ENCODE measurements at regions not wholly inside any gene's neighbourhood (a gene's known extent, or its start where the extent isn't known, plus 50 kb on each side); places are given as distances from the start of the nearest gene placed in this dataset.

DNA sequence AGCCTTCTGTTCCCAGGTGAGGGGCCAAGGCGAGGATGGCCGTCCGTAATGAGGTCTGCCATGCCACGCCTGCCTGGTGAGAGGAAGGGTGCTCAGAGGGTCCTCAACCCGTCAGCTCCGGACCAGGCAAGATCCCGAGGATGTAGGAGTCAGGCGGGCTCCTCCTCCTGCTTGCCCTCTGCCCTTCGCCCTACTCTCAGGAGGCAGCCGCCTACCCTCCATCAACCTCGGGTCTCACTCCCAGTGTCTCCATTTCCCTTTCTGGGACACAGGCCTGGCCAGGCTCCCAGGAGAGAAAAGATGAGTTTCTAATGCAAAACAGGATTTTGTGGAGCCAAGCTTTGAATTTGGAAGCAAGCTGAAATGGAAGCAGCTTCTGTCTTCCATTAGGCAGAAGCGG lies 184.0 kb downstream of the PTPN20 start:
- Histone ChIP-seq H3K4me3 (ENCODE audit: low read length, poor library complexity, severe bottlenecking) (no peak overlapping the region), H3K9me3 (ENCODE audit: insufficient read depth, low read depth, low read length) (no peaks in the 10 kb centered on the region), H2AFZ (ENCODE audit: low read length) (no peak overlapping the region), H3K4me2 (ENCODE audit: low read depth, low read length, poor library complexity, severe bottlenecking) (no peak overlapping the region), H4K20me1 (ENCODE audit: insufficient read depth, low read length, poor library complexity, severe bottlenecking) (no peaks in the 10 kb centered on the region), H3K36me3 (ENCODE audit: insufficient read depth, low read length) (no peaks in the 10 kb centered on the region), H3K4me1 (ENCODE audit: insufficient read depth, low read length, poor library complexity, severe bottlenecking) (peaks cover 14% of the 10 kb centered on the region), H3K79me2 (ENCODE audit: insufficient read depth, low read length) (no peaks in the 10 kb centered on the region), H3F3A (ENCODE audit: low read depth) (no peaks in the 10 kb centered on the region), H3K9ac (ENCODE audit: low read depth, low read length, poor library complexity, severe bottlenecking) (no peak overlapping the region), H3K27me3 (ENCODE audit: insufficient read depth, low read length, poor library complexity, severe bottlenecking) (no peaks in the 10 kb centered on the region), H3K9me2 (replicated peaks; ENCODE audit: low read depth, low read length) (no peaks in the 10 kb centered on the region)
- no peak for TF ChIP-seq EZH2phosphoT487 (IDR thresholded peaks at IDR 0.05; ENCODE audit: borderline replicate concordance)
- TF ChIP-seq, protein P1, sequence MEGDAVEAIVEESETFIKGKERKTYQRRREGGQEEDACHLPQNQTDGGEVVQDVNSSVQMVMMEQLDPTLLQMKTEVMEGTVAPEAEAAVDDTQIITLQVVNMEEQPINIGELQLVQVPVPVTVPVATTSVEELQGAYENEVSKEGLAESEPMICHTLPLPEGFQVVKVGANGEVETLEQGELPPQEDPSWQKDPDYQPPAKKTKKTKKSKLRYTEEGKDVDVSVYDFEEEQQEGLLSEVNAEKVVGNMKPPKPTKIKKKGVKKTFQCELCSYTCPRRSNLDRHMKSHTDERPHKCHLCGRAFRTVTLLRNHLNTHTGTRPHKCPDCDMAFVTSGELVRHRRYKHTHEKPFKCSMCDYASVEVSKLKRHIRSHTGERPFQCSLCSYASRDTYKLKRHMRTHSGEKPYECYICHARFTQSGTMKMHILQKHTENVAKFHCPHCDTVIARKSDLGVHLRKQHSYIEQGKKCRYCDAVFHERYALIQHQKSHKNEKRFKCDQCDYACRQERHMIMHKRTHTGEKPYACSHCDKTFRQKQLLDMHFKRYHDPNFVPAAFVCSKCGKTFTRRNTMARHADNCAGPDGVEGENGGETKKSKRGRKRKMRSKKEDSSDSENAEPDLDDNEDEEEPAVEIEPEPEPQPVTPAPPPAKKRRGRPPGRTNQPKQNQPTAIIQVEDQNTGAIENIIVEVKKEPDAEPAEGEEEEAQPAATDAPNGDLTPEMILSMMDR (conservative IDR thresholded peaks at IDR 0.05; ENCODE audit: low read length), result no peak

DNA sequence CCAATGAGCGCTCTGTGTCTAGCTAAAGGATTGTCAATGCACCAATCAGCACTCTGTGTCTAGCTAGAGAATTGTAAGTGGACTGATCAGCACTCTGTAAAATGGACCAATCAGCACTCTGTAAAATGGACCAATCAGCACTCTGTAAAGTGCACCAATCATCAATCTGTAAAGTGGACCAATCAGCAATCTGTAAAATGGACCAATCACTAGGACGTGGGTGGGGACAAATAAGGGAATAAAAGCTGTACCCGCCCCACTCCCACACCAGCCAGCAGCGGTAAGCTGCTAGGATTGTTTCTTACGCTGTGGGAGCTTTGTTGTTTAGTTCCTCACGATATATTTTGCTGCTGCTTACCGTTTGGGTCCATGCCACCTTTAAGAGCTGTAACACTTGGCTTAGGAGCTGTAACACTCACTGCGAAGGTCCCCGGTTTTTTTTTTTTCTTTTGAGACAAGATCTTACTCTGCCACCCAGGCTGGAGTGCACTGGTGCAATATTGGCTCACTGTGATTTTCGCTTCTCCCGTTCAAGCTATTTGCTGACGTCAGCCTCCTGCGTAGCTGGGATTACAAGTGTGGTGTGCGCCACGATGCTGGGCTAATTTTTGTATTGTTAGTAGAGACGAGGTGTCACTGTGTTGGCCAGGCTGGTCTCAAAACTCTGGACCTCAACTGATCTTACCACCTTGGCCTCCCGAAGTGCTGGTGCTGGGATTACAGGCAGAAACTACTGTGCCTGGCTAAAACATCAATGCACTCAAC lies 184.8 kb downstream of the PTPN20 start:
- H3K4me3 ChIP-seq (ENCODE audit: low read length, poor library complexity, severe bottlenecking), result no peak overlapping the region
- no peak overlapping the region for H3K9ac ChIP-seq (ENCODE audit: low read depth, low read length, poor library complexity, severe bottlenecking)
- H3K4me1 ChIP-seq (ENCODE audit: insufficient read depth, low read length, poor library complexity, severe bottlenecking), result peaks cover 14% of the 10 kb centered on the region
- no peaks in the 10 kb centered on the region for H3K27me3 ChIP-seq (ENCODE audit: insufficient read depth, low read length, poor library complexity, severe bottlenecking)
- H4K20me1 ChIP-seq (ENCODE audit: insufficient read depth, low read length, poor library complexity, severe bottlenecking), result no peaks in the 10 kb centered on the region
- no peak for TF ChIP-seq EZH2phosphoT487 (IDR thresholded peaks at IDR 0.05; ENCODE audit: borderline replicate concordance)
- TF ChIP-seq, protein P1 (conservative IDR thresholded peaks at IDR 0.05; ENCODE audit: low read length), result no peak
- no peaks in the 10 kb centered on the region for H3K9me2 ChIP-seq (replicated peaks; ENCODE audit: low read depth, low read length)
- H3F3A ChIP-seq (ENCODE audit: low read depth), result no peaks in the 10 kb centered on the region
- H3K36me3 ChIP-seq (ENCODE audit: insufficient read depth, low read length), result no peaks in the 10 kb centered on the region
- no peaks in the 10 kb centered on the region for H3K9me3 ChIP-seq (ENCODE audit: insufficient read depth, low read depth, low read length)
- no peak overlapping the region for H2AFZ ChIP-seq (ENCODE audit: low read length)
- H3K79me2 ChIP-seq (ENCODE audit: insufficient read depth, low read length), result no peaks in the 10 kb centered on the region
- H3K4me2 ChIP-seq (ENCODE audit: low read depth, low read length, poor library complexity, severe bottlenecking), result no peak overlapping the region

DNA sequence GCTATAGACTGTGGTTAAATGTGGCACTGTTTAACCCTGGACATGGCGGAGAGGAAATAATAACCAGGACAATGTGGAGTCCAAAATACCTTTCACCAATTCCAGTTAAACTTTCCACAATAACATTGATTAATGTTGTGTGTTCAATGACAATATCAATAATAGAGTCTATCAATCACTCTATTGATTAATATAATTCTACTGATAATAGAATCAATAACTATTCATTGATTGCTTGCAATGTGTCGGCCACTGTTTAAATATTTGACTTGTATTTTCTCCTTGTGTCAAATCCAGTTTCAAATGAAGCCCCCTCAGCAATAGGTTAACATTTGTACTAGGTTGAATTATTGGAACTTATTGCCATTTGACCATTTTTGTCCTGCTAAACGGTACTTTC lies 187.0 kb downstream of the PTPN20 start:
- TF ChIP-seq, protein P1 (conservative IDR thresholded peaks at IDR 0.05; ENCODE audit: low read length), result no peak
- no peak for TF ChIP-seq EZH2phosphoT487 (IDR thresholded peaks at IDR 0.05; ENCODE audit: borderline replicate concordance)
- H3K9me3 ChIP-seq (ENCODE audit: insufficient read depth, low read depth, low read length), result no peaks in the 10 kb centered on the region
- H2AFZ ChIP-seq (ENCODE audit: low read length), result no peak overlapping the region
- H3K36me3 ChIP-seq (ENCODE audit: insufficient read depth, low read length), result no peaks in the 10 kb centered on the region
- peaks cover 31% of the 10 kb centered on the region for H3K4me1 ChIP-seq (ENCODE audit: insufficient read depth, low read length, poor library complexity, severe bottlenecking)
- no peaks in the 10 kb centered on the region for H4K20me1 ChIP-seq (ENCODE audit: insufficient read depth, low read length, poor library complexity, severe bottlenecking)
- H3K4me3 ChIP-seq (ENCODE audit: low read length, poor library complexity, severe bottlenecking), result no peak overlapping the region
- no peaks in the 10 kb centered on the region for H3K9me2 ChIP-seq (replicated peaks; ENCODE audit: low read depth, low read length)
- no peak overlapping the region for H3K9ac ChIP-seq (ENCODE audit: low read depth, low read length, poor library complexity, severe bottlenecking)
- no peaks in the 10 kb centered on the region for H3K79me2 ChIP-seq (ENCODE audit: insufficient read depth, low read length)
- no peaks in the 10 kb centered on the region for H3K27me3 ChIP-seq (ENCODE audit: insufficient read depth, low read length, poor library complexity, severe bottlenecking)
- no peaks in the 10 kb centered on the region for H3F3A ChIP-seq (ENCODE audit: low read depth)
- no peak overlapping the region for H3K4me2 ChIP-seq (ENCODE audit: low read depth, low read length, poor library complexity, severe bottlenecking)

Data from Loucy (cell line).